K562 (cell line): ENCODE measurements at regions not wholly inside any gene's neighbourhood (a gene's known extent, or its start where the extent isn't known, plus 50 kb on each side); places are given as distances from the start of the nearest gene placed in this dataset.

ENCODE experiments used
- ATAC-seq: fragments of 200-7000 bp; cut with Tn5 transposase; 3 replicates; pipeline ENCODE4 v1.9.1; 2020; ENCODE audit warnings: moderate library complexity
- BruUV-seq: library from RNA; stranded (reverse); fragments of 400-500 nt; replicated peaks from 2 replicates; lab custom pipeline; 2021; lab: Mats Ljungman, UMichigan
- CTCF ChIA-PET: fragments of 300-600 bp; formaldehyde crosslinking; extraction: SDS; loops from one replicate; lab custom pipeline; 2021; ENCODE audit warnings: low intra/inter-chr PET ratio; lab: Yijun Ruan, JAX
- POLR2A ChIA-PET: fragments of 300-600, 350-650 bp; sonication (Branson Sonifier 250); formaldehyde crosslinking; extraction: SDS; loops from one replicate; lab custom pipeline; 2021; ENCODE audit warnings: antibody characterized with exemption, inconsistent platforms; lab: Yijun Ruan, JAX
- DNase-seq, 4 experiments: peaks; one replicate each; pipeline versions ENCODE4 v3.0.0 to v3.0.0-alpha.2; 2011 to 2018; ENCODE audit warnings: low spot score in 3 of 4, mixed read lengths in 3 of 4; ENCODE audit errors: extremely low read depth in 1 of 4
- FAIRE-seq: peaks from 2 replicates; lab custom pipeline; 2011; peaks lifted over from hg19 to GRCh38; lab: Jason Lieb, UNC
- H2AFZ ChIP-seq: 2 replicates; pipeline ENCODE4 v1.6.0; 2011; ENCODE audit warnings: low read depth, low read length, control low read depth, inconsistent platforms
- H3K27ac ChIP-seq: fragments of 200-600 bp; 3 replicates; pipeline ENCODE4 v1.8.0; 2011; ENCODE audit warnings: low read depth, mild to moderate bottlenecking, control low read depth, inconsistent platforms, low read length, moderate library complexity, mixed read lengths; ENCODE audit errors: extremely low read depth
- H3K27me3 ChIP-seq, 2 experiments: fragments of 300-600 bp in 1 of 2; 2 replicates in 1 of 2; 3 replicates in 1 of 2; pipeline versions ENCODE4 v1.6.0 to v1.8.0; 2011; ENCODE audit warnings: inconsistent platforms in 2 of 2, low read length in 2 of 2, mild to moderate bottlenecking in 1 of 2, mixed read lengths in 1 of 2, moderate library complexity in 1 of 2; ENCODE audit not compliant: control insufficient read depth in 2 of 2, insufficient read depth in 2 of 2
- H3K36me3 ChIP-seq: fragments of 300-600 bp; 3 replicates; pipeline ENCODE4 v1.8.0; 2011; ENCODE audit warnings: mild to moderate bottlenecking, low read length, inconsistent platforms; ENCODE audit not compliant: control insufficient read depth, insufficient read depth
- H3K4me1 ChIP-seq, 2 experiments: fragments of 200-600 bp in 1 of 2; replicated peaks in 1 of 2; 2 replicates in 1 of 2; 3 replicates in 1 of 2; pipeline versions ENCODE4 v1.5.1 to v1.8.0; 2011; ENCODE audit warnings: inconsistent platforms in 2 of 2, low read length in 2 of 2, mild to moderate bottlenecking in 1 of 2, mixed read lengths in 1 of 2, moderate library complexity in 1 of 2; ENCODE audit not compliant: control insufficient read depth in 2 of 2, insufficient read depth in 2 of 2
- H3K4me2 ChIP-seq: 2 replicates; pipeline ENCODE4 v1.6.1; 2011; ENCODE audit warnings: low read length, control low read depth, inconsistent platforms, mixed read lengths; ENCODE audit not compliant: insufficient read depth
- H3K4me3 ChIP-seq: fragments of 200-600 bp; sonication (generic), shearing (Covaris generic); 2 replicates; pipeline ENCODE4 v1.5.1; 2016; ENCODE audit warnings: control low read depth, inconsistent platforms
- H3K79me2 ChIP-seq: fragments of 200-600 bp; 3 replicates; pipeline ENCODE4 v1.8.0; 2011; ENCODE audit warnings: low read length, inconsistent platforms; ENCODE audit not compliant: control insufficient read depth, insufficient read depth
- H3K9ac ChIP-seq, 2 experiments: 2 replicates each; pipeline versions ENCODE4 v1.6.0 to v1.6.1; 2011; ENCODE audit warnings: low read depth in 2 of 2, low read length in 2 of 2, control low read depth in 1 of 2, inconsistent platforms in 1 of 2, mild to moderate bottlenecking in 1 of 2, mixed read lengths in 1 of 2; ENCODE audit not compliant: insufficient read depth in 1 of 2
- H3K9me1 ChIP-seq: one replicate; pipeline ENCODE4 v1.6.0; 2011; ENCODE audit warnings: inconsistent platforms, mild to moderate bottlenecking, low read length, moderate library complexity; ENCODE audit not compliant: control insufficient read depth, insufficient read depth
- H3K9me3 ChIP-seq: replicated peaks from 2 replicates; pipeline ENCODE4 v1.5.1; 2011; ENCODE audit warnings: low read depth, low read length, inconsistent platforms; ENCODE audit not compliant: control insufficient read depth, insufficient read depth
- H4K20me1 ChIP-seq: replicated peaks from 2 replicates; pipeline ENCODE4 v1.6.1; 2011; ENCODE audit warnings: low read length, inconsistent platforms, mixed read lengths; ENCODE audit not compliant: control insufficient read depth, insufficient read depth
- ETS1 ChIP-seq: conservative IDR thresholded peaks from 2 replicates; pipeline ENCODE4 v1.6.1; 2011; ENCODE audit warnings: low read depth, mild to moderate bottlenecking, low read length; ENCODE audit not compliant: control insufficient read depth
- L3MBTL2 ChIP-seq: fragments of 450-650 bp; IDR thresholded peaks from 2 replicates; pipeline ENCODE4 v1.6.1; 2016; ENCODE audit warnings: mild to moderate bottlenecking, moderate library complexity
- MAZ ChIP-seq, 2 experiments: fragments of 450-650 bp in 1 of 2; sonication (generic) in 1 of 2; formaldehyde crosslinking; IDR thresholded peaks in 1 of 2; conservative IDR thresholded peaks in 1 of 2; 2 replicates each; pipeline versions ENCODE4 v1.4.0 to v1.5.0; 2020; ENCODE audit warnings: mild to moderate bottlenecking in 1 of 2, missing genetic modification reagents in 1 of 2
- OTX1 ChIP-seq: fragments of 450-650 bp; formaldehyde crosslinking; IDR thresholded peaks from 2 replicates; pipeline ENCODE4 v1.4.0; 2022; ENCODE audit warnings: mild to moderate bottlenecking
- RBM25 ChIP-seq: fragments of 200-400 bp; formaldehyde crosslinking; IDR thresholded peaks from 2 replicates; pipeline ENCODE4 v1.6.1; 2018; ENCODE audit warnings: low read length, low read depth, moderate library complexity; ENCODE audit not compliant: severe bottlenecking
- TCF7 ChIP-seq: sonication (generic); IDR thresholded peaks from 2 replicates; pipeline ENCODE4 v1.6.1; 2016; ENCODE audit warnings: antibody characterized with exemption, borderline replicate concordance
- TOE1 ChIP-seq, 2 experiments: fragments of 450-650 bp in 1 of 2; sonication (generic) in 1 of 2; formaldehyde crosslinking in 1 of 2; IDR thresholded peaks; 2 replicates each; pipeline versions ENCODE4 v1.7.1 to v1.8.0; 2016 to 2022; ENCODE audit warnings: borderline replicate concordance in 2 of 2, mild to moderate bottlenecking in 2 of 2, antibody characterized with exemption in 1 of 2, inconsistent platforms in 1 of 2, low read depth in 1 of 2, missing genetic modification reagents in 1 of 2, moderate library complexity in 1 of 2
- XRCC3 ChIP-seq: fragments of 450-650 bp; IDR thresholded peaks from 2 replicates; pipeline ENCODE4 v1.6.1; 2017; ENCODE audit warnings: mild to moderate bottlenecking, moderate library complexity
- ZBED1 ChIP-seq: IDR thresholded peaks from 2 replicates; pipeline ENCODE4 v1.6.1; 2014
- ZBTB34 ChIP-seq: fragments of 250-450 bp; sonication (Bioruptor Pico); IDR thresholded peaks from 2 replicates; pipeline ENCODE4 v1.8.0; 2021; ENCODE audit warnings: mild to moderate bottlenecking, moderate library complexity
- ZFP36 ChIP-seq: fragments of 150-350 bp; IDR thresholded peaks from 2 replicates; pipeline ENCODE4 v1.6.1; 2018; ENCODE audit warnings: low read length, low read depth; ENCODE audit not compliant: partially characterized antibody
- ZNF165 ChIP-seq: fragments of 250-450 bp; sonication (Bioruptor Pico); IDR thresholded peaks from 2 replicates; pipeline ENCODE4 v1.4.0; 2020; ENCODE audit warnings: borderline replicate concordance
- WGBS: fragments of 100-300 bp; shearing (Covaris generic); methylation state at CpG from one replicate; pipeline ENCODE4 v1.1.6; 2016; ENCODE audit warnings: low coverage, mixed read lengths; ENCODE audit not compliant: insufficient coverage; ENCODE audit errors: missing lambda C conversion rate; 5-methylcytosine and 5-hydroxymethylcytosine counted together
- in situ Hi-C: fragments of 300-500 bp; cut with MboI; formaldehyde crosslinking; loops from 4 replicates; pipeline ENCODE4 v1.15.0; 2018; ENCODE audit warnings: inconsistent platforms, mixed read lengths
- intact Hi-C: fragments of 100-400 bp; cut with micrococcal nuclease; formaldehyde crosslinking; loops from 2 replicates; pipeline ENCODE4 v1.14.2; 2022
- TF ChIP-seq, protein P1 (sequence below): fragments of 450-650 bp; formaldehyde crosslinking; IDR thresholded peaks from 2 replicates; pipeline ENCODE4 v1.4.0; 2022; ENCODE audit warnings: missing genetic modification characterization

- H3K27me3 ChIP-seq, result peaks cover 0 to 11% of the 10 kb centered on the region in 2 experiments; a peak in 3 of 5 replicates
- CTCF ChIA-PET, result no interaction called here
- no peaks in the 10 kb centered on the region for H3K4me1 ChIP-seq
- intact Hi-C loops, result no loop called here
- 0% methylated on average over 2 of the region's 2 CpGs for WGBS
- in situ Hi-C loops, result no loop called here
- no peak for DNase-seq
- no peak for ATAC-seq
- H3K27ac ChIP-seq, result no peak overlapping the region
- no peak overlapping the region for H3K4me2 ChIP-seq
- TF ChIP-seq RBM25, result peak; percentile 51
- TF ChIP-seq ZFP36, result no peak
- no peak for TF ChIP-seq ZBED1
- TF ChIP-seq, all 486 proteins: peak for 1
- POLR2A ChIA-PET, result no interaction called here
- Histone ChIP-seq H3K9ac (no peak overlapping the region), H2AFZ (no peak overlapping the region), H3K79me2 (no peaks in the 10 kb centered on the region), H3K9me3 (no peaks in the 10 kb centered on the region), H4K20me1 (no peaks in the 10 kb centered on the region; the same call in 1 of the 2 replicates), H3K36me3 (no peaks in the 10 kb centered on the region), H3K4me3 (no peak overlapping the region), H3K9me1 (no peaks in the 10 kb centered on the region)
- BruUV-seq, result no TSS peak
- no peak for FAIRE-seq
Observed at GRCh38 chr2:16099326-16099725, 159.0 kb downstream of the MYCN start.

DNA sequence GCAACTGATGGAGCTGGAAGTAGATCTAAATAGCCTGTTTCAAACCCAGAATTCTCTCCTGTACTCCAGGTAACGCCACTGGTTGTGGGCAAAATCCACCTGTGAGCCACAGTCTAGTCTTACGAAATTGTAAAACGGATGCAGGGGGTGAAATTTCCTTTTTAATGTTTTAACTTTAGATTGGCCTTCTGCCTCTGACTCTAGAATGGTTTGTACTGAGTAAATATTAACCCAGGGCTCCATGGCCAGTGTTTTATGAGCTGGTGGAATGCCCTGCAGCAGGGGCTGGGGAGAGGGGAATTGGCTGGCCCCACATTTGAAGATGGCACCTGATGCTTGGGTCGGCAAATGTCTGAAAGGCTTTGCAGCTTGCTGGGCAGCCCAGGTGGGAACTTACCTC, 156.6 kb downstream of the MYCN start:
- H3K79me2 ChIP-seq, result no peaks in the 10 kb centered on the region
- no peak overlapping the region for H3K27ac ChIP-seq
- no peak overlapping the region for H2AFZ ChIP-seq
- H3K9ac ChIP-seq, result no peak overlapping the region
- no peaks in the 10 kb centered on the region for H3K9me3 ChIP-seq
- FAIRE-seq (no peak), DNase-seq (no peak), ATAC-seq (no peak)
- in situ Hi-C loops, result no loop called here
- POLR2A ChIA-PET, result no interaction called here
- WGBS, result 3% methylated on average over 4 of the region's 4 CpGs
- intact Hi-C loops, result no loop called here
- peaks cover 0 to 11% of the 10 kb centered on the region in 2 experiments; a peak in 3 of 5 replicates for H3K27me3 ChIP-seq
- H3K9me1 ChIP-seq, result no peaks in the 10 kb centered on the region
- H3K4me2 ChIP-seq, result no peak overlapping the region
- no peaks in the 10 kb centered on the region for H3K36me3 ChIP-seq
- CTCF ChIA-PET, result no interaction called here
- BruUV-seq, result no TSS peak
- no peaks in the 10 kb centered on the region for H3K4me1 ChIP-seq
- no peak overlapping the region for H3K4me3 ChIP-seq
- no peaks in the 10 kb centered on the region; the same call in 1 of the 2 replicates for H4K20me1 ChIP-seq
- TF ChIP-seq, protein P1, sequence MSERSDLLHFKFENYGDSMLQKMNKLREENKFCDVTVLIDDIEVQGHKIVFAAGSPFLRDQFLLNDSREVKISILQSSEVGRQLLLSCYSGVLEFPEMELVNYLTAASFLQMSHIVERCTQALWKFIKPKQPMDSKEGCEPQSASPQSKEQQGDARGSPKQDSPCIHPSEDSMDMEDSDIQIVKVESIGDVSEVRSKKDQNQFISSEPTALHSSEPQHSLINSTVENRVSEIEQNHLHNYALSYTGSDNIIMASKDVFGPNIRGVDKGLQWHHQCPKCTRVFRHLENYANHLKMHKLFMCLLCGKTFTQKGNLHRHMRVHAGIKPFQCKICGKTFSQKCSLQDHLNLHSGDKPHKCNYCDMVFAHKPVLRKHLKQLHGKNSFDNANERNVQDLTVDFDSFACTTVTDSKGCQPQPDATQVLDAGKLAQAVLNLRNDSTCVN (CRISPR knock-in tag), result no peak
- no peak for TF ChIP-seq XRCC3
- no peak for TF ChIP-seq OTX1 (CRISPR knock-in tag)
- TF ChIP-seq TCF7, result no peak
- no peak for TF ChIP-seq MAZ (CRISPR knock-in tag; conservative IDR thresholded peaks at IDR 0.05 in 1 of 2, IDR thresholded peaks at IDR 0.05 in 1 of 2)
- TF ChIP-seq ETS1, result no peak
- no peak for TF ChIP-seq ZNF165
- no peak for TF ChIP-seq L3MBTL2
- TF ChIP-seq TOE1 (IDR thresholded peaks at IDR 0.05; ENCODE audit: borderline replicate concordance), result no peak
- TF ChIP-seq TOE1 (CRISPR knock-in tag; IDR thresholded peaks at IDR 0.05; ENCODE audit: borderline replicate concordance, low read depth), result no peak
- no peak for TF ChIP-seq ZBTB34 (CRISPR knock-in tag)
